Keratinocyte (primary cell): ENCODE measurements at regions not wholly inside any gene's neighbourhood (a gene's known extent, or its start where the extent isn't known, plus 50 kb on each side); places are given as distances from the start of the nearest gene placed in this dataset.

Source experiments
- EZH2 ChIP-seq: IDR thresholded peaks from one replicate; pipeline ENCODE4 v1.6.1; 2012; ENCODE audit warnings: inconsistent platforms, mild to moderate bottlenecking, low read length, moderate library complexity
- TF ChIP-seq, protein P1 (sequence below), 3 experiments: IDR thresholded peaks in 1 of 3; conservative IDR thresholded peaks in 1 of 3; optimal IDR thresholded peaks in 1 of 3; 2 replicates in 2 of 3; 3 replicates in 1 of 3; pipeline versions ENCODE3 to v1.5.1; 2011; ENCODE audit warnings: low read length in 3 of 3, mild to moderate bottlenecking in 3 of 3, moderate library complexity in 2 of 3, control low read depth in 1 of 3, inconsistent platforms in 1 of 3; ENCODE audit not compliant: insufficient read depth in 2 of 3; ENCODE audit errors: extremely low read depth in 1 of 3

GRCh38 chr15:77709135-77709886, 76.6 kb upstream of the LINGO1 start:
- TF ChIP-seq, protein P1, sequence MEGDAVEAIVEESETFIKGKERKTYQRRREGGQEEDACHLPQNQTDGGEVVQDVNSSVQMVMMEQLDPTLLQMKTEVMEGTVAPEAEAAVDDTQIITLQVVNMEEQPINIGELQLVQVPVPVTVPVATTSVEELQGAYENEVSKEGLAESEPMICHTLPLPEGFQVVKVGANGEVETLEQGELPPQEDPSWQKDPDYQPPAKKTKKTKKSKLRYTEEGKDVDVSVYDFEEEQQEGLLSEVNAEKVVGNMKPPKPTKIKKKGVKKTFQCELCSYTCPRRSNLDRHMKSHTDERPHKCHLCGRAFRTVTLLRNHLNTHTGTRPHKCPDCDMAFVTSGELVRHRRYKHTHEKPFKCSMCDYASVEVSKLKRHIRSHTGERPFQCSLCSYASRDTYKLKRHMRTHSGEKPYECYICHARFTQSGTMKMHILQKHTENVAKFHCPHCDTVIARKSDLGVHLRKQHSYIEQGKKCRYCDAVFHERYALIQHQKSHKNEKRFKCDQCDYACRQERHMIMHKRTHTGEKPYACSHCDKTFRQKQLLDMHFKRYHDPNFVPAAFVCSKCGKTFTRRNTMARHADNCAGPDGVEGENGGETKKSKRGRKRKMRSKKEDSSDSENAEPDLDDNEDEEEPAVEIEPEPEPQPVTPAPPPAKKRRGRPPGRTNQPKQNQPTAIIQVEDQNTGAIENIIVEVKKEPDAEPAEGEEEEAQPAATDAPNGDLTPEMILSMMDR (optimal IDR thresholded peaks at IDR 0.05 in 1 of 3, IDR thresholded peaks at IDR 0.05 in 1 of 3, conservative IDR thresholded peaks at IDR 0.05 in 1 of 3; ENCODE audit: extremely low read depth in 1 of 3, insufficient read depth in 2 of 3, low read length in 3 of 3) = no peak
- TF ChIP-seq EZH2 = no peak
